OCI-LY1 (cell line): ENCODE measurements at regions not wholly inside any gene's neighbourhood (a gene's known extent, or its start where the extent isn't known, plus 50 kb on each side); places are given as distances from the start of the nearest gene placed in this dataset.

ENCODE experiments used
- CTCF ChIP-seq: fragments of 200-600 bp; sonication (generic), shearing (Covaris generic); IDR thresholded peaks from 2 replicates; pipeline ENCODE4 v1.5.1; 2017; ENCODE audit warnings: mild to moderate bottlenecking, antibody characterized with exemption, low read length, moderate library complexity, mixed read lengths
- EZH2 ChIP-seq: fragments of 200-600 bp; sonication (generic), shearing (Covaris generic); IDR thresholded peaks from 2 replicates; pipeline ENCODE4 v1.8.0; 2017; ENCODE audit warnings: borderline replicate concordance, mixed run types, mild to moderate bottlenecking, antibody characterized with exemption, low read length, moderate library complexity, mixed read lengths

GRCh38 chr3:117587416-117587815 is 877.8 kb downstream of the TUSC7 start:
- no peak for TF ChIP-seq CTCF
- no peak for TF ChIP-seq EZH2
